MCF 10A (cell line): ENCODE measurements at regions not wholly inside any gene's neighbourhood (a gene's known extent, or its start where the extent isn't known, plus 50 kb on each side); places are given as distances from the start of the nearest gene placed in this dataset.

Experiments
- BruUV-seq: library from RNA; stranded (reverse); fragments of 400-500 nt; replicated peaks from 2 replicates; lab custom pipeline; 2021; lab: Mats Ljungman, UMichigan
- CTCF ChIA-PET: fragments of 300-600 bp; sonication (Branson Sonifier 250); formaldehyde crosslinking; extraction: SDS; loops from one replicate; lab custom pipeline; 2021; ENCODE audit warnings: antibody characterized with exemption, inconsistent platforms; lab: Yijun Ruan, JAX
- POLR2A ChIA-PET: fragments of 300-600, 350-650 bp; sonication (Branson Sonifier 250); formaldehyde crosslinking; extraction: SDS; loops from one replicate; lab custom pipeline; 2020; ENCODE audit warnings: antibody characterized with exemption, inconsistent platforms; lab: Yijun Ruan, JAX
- DNase-seq: peaks from one replicate; pipeline ENCODE4 v3.0.0-alpha.2; 2018; ENCODE audit not compliant: unreplicated experiment
- H3K27ac Mint-ChIP-seq: one replicate; pipeline ENCODE4 v1.8.0; 2022; ENCODE audit warnings: mild to moderate bottlenecking, low read depth, mixed read lengths; ENCODE audit not compliant: unreplicated experiment
- H3K27me3 Mint-ChIP-seq: one replicate; pipeline ENCODE4 v1.8.0; 2022; ENCODE audit warnings: mixed read lengths; ENCODE audit not compliant: insufficient read depth, unreplicated experiment
- H3K36me3 Mint-ChIP-seq: one replicate; pipeline ENCODE4 v1.8.0; 2022; ENCODE audit warnings: mild to moderate bottlenecking, moderate library complexity, mixed read lengths; ENCODE audit not compliant: insufficient read depth, unreplicated experiment
- H3K4me1 Mint-ChIP-seq: one replicate; pipeline ENCODE4 v1.8.0; 2022; ENCODE audit warnings: mixed read lengths; ENCODE audit not compliant: insufficient read depth, unreplicated experiment
- H3K4me3 Mint-ChIP-seq: one replicate; pipeline ENCODE4 v1.8.0; 2022; ENCODE audit warnings: mild to moderate bottlenecking, moderate library complexity, mixed read lengths; ENCODE audit not compliant: unreplicated experiment
- H3K9me3 Mint-ChIP-seq: one replicate; pipeline ENCODE4 v1.8.0; 2022; ENCODE audit warnings: mixed read lengths; ENCODE audit not compliant: unreplicated experiment
- intact Hi-C: fragments of 100-400 bp; cut with micrococcal nuclease; formaldehyde crosslinking; loops from 2 replicates; pipeline ENCODE4 v1.14.1; 2022
- TF ChIP-seq, protein P1 (sequence below): fragments of 200-600 bp; IDR thresholded peaks from one replicate; pipeline ENCODE4 v1.8.0; 2022; ENCODE audit warnings: antibody characterized with exemption, mild to moderate bottlenecking; ENCODE audit not compliant: unreplicated experiment

- BruUV-seq, result no TSS peak
Measured at GRCh38 chr3:174791161-174791560, 68.0 kb upstream of the NAALADL2 start.

GRCh38 chr3:174792864-174793263 is 66.3 kb upstream of the NAALADL2 start:
- intact Hi-C loops, result no loop called here
- DNase-seq, result no peak
- TF ChIP-seq, protein P1, sequence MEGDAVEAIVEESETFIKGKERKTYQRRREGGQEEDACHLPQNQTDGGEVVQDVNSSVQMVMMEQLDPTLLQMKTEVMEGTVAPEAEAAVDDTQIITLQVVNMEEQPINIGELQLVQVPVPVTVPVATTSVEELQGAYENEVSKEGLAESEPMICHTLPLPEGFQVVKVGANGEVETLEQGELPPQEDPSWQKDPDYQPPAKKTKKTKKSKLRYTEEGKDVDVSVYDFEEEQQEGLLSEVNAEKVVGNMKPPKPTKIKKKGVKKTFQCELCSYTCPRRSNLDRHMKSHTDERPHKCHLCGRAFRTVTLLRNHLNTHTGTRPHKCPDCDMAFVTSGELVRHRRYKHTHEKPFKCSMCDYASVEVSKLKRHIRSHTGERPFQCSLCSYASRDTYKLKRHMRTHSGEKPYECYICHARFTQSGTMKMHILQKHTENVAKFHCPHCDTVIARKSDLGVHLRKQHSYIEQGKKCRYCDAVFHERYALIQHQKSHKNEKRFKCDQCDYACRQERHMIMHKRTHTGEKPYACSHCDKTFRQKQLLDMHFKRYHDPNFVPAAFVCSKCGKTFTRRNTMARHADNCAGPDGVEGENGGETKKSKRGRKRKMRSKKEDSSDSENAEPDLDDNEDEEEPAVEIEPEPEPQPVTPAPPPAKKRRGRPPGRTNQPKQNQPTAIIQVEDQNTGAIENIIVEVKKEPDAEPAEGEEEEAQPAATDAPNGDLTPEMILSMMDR, result no peak

More at GRCh38 chr3:174791161-174791560, 68.0 kb upstream of the NAALADL2 start:
- ChIA-PET CTCF (interaction anchor here (0.5 kb wide), 1 partner anchor 1208 kb away, joined by 3 read pairs; no protein-coding TSS in a partner anchor), POLR2A (no interaction called here)
- DNase-seq, result no peak
- TF ChIP-seq, protein P1, result no peak
- Mint-ChIP-seq H3K9me3 (no peaks in the 10 kb centered on the region), H3K4me3 (no peak overlapping the region), H3K27ac (no peak overlapping the region), H3K4me1 (no peaks in the 10 kb centered on the region), H3K27me3 (no peaks in the 10 kb centered on the region), H3K36me3 (no peaks in the 10 kb centered on the region)
- intact Hi-C loops, result no loop called here

More at GRCh38 chr3:174792864-174793263, 66.3 kb upstream of the NAALADL2 start:
- Mint-ChIP-seq H3K4me3 (no peak overlapping the region), H3K27ac (no peak overlapping the region), H3K9me3 (no peaks in the 10 kb centered on the region), H3K4me1 (no peaks in the 10 kb centered on the region), H3K27me3 (no peaks in the 10 kb centered on the region), H3K36me3 (no peaks in the 10 kb centered on the region)
- ChIA-PET CTCF (no interaction called here), POLR2A (no interaction called here)
- no TSS peak for BruUV-seq
